ENCODE measurements at regions not wholly inside any gene's neighbourhood (a gene's known extent, or its start where the extent isn't known, plus 50 kb on each side); places are given as distances from the start of the nearest gene placed in this dataset.

- WGBS (ENCODE audit: extremely low coverage, insufficient read length, low lambda C conversion rate) = no CpG with 5 or more reads among the region's 3 CpGs
- no peaks in the 10 kb centered on the region for H3K9me3 Mint-ChIP-seq
- Histone ChIP-seq H3K79me2 (ENCODE audit: insufficient read depth, low read length) (no peaks in the 10 kb centered on the region), H4K20me1 (ENCODE audit: control insufficient read depth, insufficient read depth, insufficient read length) (no peaks in the 10 kb centered on the region), H3K9me3 (ENCODE audit: control insufficient read depth, low read depth, low read length) (no peaks in the 10 kb centered on the region), H4K8ac (replicated peaks; ENCODE audit: insufficient read length, low read depth, low read length) (no peak overlapping the region), H3K23ac (ENCODE audit: insufficient read length, low read depth, low read length) (no peak overlapping the region), H3K23me2 (ENCODE audit: insufficient read length, low read depth, low read length, poor library complexity, severe bottlenecking) (no peaks in the 10 kb centered on the region), H3K4me2 (ENCODE audit: insufficient read depth, insufficient read length, low read length) (no peak overlapping the region), H4K91ac (ENCODE audit: insufficient read length, low read depth, low read length) (no peak overlapping the region), H2BK20ac (ENCODE audit: low read depth, low read length, poor library complexity, severe bottlenecking) (no peak overlapping the region), H3K18ac (ENCODE audit: insufficient read length, low read depth, low read length) (no peak overlapping the region), H2BK120ac (ENCODE audit: low read depth, low read length, poor library complexity, severe bottlenecking) (no peak overlapping the region), H3K27me3 (ENCODE audit: insufficient read depth, low read length) (no peaks in the 10 kb centered on the region), H2BK12ac (ENCODE audit: insufficient read length, low read depth, low read length) (no peak overlapping the region), H3K9ac (ENCODE audit: extremely low read depth, insufficient read length, low read length) (no peak overlapping the region), H2BK15ac (ENCODE audit: low read depth, low read length) (no peak overlapping the region), H4K5ac (ENCODE audit: insufficient read length, low read depth, low read length) (no peak overlapping the region), H3K27ac (ENCODE audit: insufficient read length, low read depth, low read length) (no peak overlapping the region), H2AFZ (ENCODE audit: low read length) (no peak overlapping the region), H3K14ac (ENCODE audit: insufficient read depth, low read length) (no peak overlapping the region), H3T11ph (ENCODE audit: low read length) (no peak overlapping the region), H3K79me1 (ENCODE audit: insufficient read depth, low read depth, low read length, poor library complexity, severe bottlenecking) (no peaks in the 10 kb centered on the region), H2AK5ac (ENCODE audit: insufficient read length, low read length) (no peak overlapping the region), H3K4me1 (ENCODE audit: insufficient read depth, low read length) (no peaks in the 10 kb centered on the region), H3K56ac (ENCODE audit: insufficient read length, low read depth, low read length) (no peak overlapping the region), H2BK5ac (ENCODE audit: insufficient read length, low read length) (no peak overlapping the region), H3K4ac (ENCODE audit: low read depth, low read length) (no peak overlapping the region)
- H3K36me3 Mint-ChIP-seq (ENCODE audit: insufficient read depth in 1 of 3, low read depth in 3 of 3) = no peaks in the 10 kb centered on the region
- peaks cover 7% of the 10 kb centered on the region; the same call in 1 of the 2 replicates for H3K27me3 Mint-ChIP-seq (ENCODE audit: low read depth)
- peaks cover 6 to 9% of the 10 kb centered on the region in 2 experiments for H3K4me1 Mint-ChIP-seq
- no peak overlapping the region for H3K4me3 Mint-ChIP-seq
- DNase-seq = no peak
- no peak for TF ChIP-seq CTCF (conservative IDR thresholded peaks at IDR 0.05)
- H3K27ac Mint-ChIP-seq = no peak overlapping the region
Measured at GRCh38 chr13:110055089-110055488, 251.9 kb downstream of the COL4A1 start.
